Amniotic stem cell (primary cell): ENCODE measurements at regions not wholly inside any gene's neighbourhood (a gene's known extent, or its start where the extent isn't known, plus 50 kb on each side); places are given as distances from the start of the nearest gene placed in this dataset.
"Not testable (repeated sequence)": the region's sequence is repeated elsewhere in the genome, so short reads cannot be mapped to it uniquely, and the experiment has no call there.

Experiments
- DNase-seq: peaks from one replicate; lab custom pipeline; 2025; lab: John Stamatoyannopoulos, UW

- no peak for DNase-seq
Measured at GRCh38 chrX:39406799-39407198, 605.5 kb downstream of the MID1IP1 start.

GRCh38 chrX:39409246-39409917 lies 608.1 kb downstream of the MID1IP1 start:
- DNase-seq: no peak

- DNase-seq: no peak
Measured at GRCh38 chrX:39414290-39414854, 613.1 kb downstream of the MID1IP1 start.

DNA sequence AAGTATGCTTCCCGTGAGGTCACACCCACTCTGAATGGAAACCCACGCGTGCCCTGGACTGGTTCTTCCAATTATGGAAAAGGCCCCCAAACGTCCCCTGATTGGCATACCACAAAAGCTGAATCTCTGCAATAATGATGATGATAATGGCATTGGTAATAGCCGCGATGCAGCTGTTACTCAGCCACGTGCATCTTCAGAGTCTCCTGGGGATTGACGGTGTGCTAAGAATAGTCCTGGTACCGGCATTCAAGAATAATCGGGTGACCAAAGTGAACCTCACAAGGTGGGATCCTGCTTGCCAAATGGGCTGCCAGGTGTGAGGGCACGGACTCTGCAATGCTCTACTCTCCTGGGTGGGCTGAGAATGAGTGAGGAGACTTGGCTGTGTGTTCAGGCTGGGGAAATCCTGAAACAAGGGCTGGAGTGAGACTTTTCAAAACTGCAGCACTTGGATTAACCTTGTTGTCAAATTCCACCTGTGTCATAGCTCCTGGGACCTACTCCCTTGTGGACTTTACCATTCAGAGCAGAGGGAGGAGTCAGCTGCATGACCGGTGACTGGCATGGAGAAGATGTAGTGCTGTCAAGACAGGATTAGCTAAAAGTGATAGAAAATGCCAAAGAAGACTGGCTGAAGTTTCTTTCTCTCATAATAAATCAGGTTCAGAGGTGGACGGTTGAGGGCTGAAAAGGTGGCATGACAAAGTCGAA lies 615.4 kb downstream of the MID1IP1 start:
- DNase-seq: no peak

DNA sequence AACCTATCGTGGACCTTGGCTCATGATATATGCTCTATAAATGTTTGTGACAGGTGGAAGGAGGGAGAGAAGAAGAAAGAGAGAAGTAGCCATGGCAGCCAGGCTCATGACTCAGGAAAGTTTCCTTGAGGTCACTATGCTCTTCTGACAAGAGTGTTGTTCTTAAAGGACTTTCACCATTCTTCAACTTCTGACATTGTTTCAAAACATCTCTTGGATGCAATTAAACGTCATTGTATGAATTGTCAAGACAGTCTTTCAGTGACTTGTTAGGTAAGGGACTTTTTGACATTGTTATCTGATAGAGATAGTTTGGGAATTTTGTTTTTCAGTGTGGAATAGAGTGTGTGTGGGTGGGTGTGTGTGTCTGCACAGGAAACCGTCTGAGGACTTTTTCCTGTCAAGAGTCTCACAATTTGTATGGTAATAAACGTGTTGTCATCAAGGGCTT lies 617.0 kb downstream of the MID1IP1 start:
- DNase-seq: no peak

GRCh38 chrX:39418731-39419638 lies 617.7 kb downstream of the MID1IP1 start:
- DNase-seq: no peak

GRCh38 chrX:39421006-39421405 lies 619.7 kb downstream of the MID1IP1 start:
- no peak for DNase-seq

GRCh38 chrX:39425124-39425806 lies 624.0 kb downstream of the MID1IP1 start:
- no peak for DNase-seq

DNA sequence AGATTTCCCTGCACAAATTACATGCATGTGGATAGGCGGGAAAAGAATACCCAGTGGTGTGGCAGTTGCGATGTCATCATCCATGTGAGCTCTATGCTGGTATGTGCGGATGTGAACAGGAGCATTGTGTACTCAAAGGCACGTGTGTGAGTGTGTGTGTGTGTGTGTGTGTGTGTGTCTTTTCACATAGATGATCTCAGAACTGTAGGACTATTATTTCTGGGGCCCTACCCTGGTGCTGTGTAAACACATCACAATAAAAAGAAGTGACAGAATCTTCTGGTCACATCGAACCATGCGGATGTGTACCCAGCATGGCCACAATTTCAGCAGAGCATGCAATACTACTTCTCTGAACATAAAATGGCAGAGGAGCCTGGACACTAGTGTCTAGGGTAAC lies 624.8 kb downstream of the MID1IP1 start:
- no peak for DNase-seq

DNA sequence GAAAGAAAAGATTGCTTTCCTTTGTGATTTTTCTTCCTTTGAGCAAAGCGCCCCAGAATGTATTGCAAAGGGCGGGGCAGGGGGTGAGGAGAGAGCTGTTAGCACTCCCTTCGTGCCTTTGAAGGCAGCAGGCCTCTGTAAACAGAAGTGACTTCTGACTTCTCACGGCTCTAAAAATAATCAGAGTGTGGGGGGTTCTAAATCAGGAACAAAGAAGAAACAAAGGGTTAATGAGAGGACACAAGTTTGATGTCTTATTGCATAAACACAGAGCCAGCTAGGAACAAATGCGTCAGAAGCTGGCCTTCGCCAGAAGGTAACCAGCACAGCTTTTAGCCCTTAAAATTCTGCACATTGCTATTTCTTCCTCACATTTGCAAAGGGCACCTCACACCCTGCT lies 626.2 kb downstream of the MID1IP1 start:
- DNase-seq: no peak

GRCh38 chrX:39427906-39428305 lies 626.6 kb downstream of the MID1IP1 start:
- no peak for DNase-seq

DNA sequence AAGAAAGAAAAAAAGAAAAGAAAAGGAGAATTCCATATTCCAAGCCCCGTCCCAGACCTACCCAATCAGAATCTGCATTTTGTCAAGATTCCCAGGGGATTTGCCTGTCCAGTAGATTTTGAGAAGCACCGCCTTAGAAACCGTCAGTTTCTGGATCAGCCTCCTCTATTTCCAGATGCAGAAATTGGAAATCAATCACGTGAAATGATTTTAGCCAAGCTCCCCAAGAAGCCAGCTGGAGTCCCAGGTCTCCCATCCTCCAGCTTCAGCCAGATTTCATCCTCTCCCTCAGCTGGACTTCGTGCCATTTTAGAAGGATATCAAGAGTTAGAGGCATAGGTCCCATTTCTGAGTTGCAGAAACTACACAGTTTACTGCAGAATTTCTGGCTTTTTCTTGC lies 629.3 kb downstream of the MID1IP1 start:
- no peak for DNase-seq

DNA sequence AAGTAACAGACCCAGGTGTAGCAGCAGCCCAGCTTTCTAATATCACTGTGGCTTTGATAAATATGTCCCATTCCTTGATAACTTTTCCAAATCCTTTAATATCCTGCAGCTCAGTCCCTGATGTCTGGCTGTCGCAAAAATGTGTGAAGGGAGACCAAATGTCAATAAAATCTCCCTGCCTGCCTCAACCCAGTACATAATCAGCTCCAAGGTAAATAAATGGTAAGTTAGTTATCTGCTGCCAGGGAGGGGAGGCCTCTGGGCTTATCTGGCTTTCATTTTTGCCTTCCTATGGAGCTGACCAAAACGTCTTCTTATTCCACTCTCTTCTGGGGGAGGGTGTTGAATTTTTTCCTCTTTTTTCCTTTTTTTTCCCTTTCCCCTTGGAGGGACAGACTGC lies 630.6 kb downstream of the MID1IP1 start:
- no peak for DNase-seq

DNA sequence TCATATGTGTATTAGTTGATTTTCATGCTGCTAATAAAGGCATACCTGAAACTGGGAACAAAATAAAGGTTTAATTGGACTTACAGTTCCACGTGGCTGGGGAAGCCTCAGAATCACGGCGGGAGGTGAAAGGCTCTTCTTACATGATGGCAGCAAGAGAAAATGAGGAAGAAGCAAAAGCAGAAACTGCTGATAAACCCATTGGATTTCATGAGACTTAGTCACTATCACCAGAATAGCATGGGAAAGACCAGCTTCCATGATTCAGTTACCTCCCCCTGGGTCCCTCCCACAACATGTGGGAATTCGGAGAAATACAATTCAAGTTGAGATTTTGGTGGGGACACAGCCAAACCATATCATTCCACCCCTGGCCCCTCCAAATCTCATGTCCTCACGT lies 633.4 kb downstream of the MID1IP1 start:
- DNase-seq: not testable (repeated sequence)

DNA sequence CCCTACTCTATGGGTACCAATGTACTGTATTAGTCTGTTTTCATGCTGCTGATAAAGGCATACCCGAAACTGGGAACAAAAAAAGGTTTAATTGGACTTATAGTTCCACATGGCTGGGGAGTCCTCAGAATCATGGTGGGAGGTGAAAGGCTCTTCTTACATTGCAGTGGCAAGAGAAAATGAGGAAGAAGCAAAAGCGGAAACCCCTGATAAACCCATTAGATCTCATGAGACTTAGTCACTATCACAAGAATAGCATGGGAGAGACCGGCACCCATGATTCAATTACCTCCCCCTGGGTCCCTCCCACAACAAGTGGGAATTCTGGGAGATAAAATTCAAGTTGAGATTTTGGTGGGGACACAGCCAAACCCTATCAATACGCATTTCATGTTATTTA lies 635.3 kb downstream of the MID1IP1 start:
- not testable (repeated sequence) for DNase-seq

- DNase-seq: no peak
Measured at GRCh38 chrX:39437670-39438441, 636.6 kb downstream of the MID1IP1 start.

DNA sequence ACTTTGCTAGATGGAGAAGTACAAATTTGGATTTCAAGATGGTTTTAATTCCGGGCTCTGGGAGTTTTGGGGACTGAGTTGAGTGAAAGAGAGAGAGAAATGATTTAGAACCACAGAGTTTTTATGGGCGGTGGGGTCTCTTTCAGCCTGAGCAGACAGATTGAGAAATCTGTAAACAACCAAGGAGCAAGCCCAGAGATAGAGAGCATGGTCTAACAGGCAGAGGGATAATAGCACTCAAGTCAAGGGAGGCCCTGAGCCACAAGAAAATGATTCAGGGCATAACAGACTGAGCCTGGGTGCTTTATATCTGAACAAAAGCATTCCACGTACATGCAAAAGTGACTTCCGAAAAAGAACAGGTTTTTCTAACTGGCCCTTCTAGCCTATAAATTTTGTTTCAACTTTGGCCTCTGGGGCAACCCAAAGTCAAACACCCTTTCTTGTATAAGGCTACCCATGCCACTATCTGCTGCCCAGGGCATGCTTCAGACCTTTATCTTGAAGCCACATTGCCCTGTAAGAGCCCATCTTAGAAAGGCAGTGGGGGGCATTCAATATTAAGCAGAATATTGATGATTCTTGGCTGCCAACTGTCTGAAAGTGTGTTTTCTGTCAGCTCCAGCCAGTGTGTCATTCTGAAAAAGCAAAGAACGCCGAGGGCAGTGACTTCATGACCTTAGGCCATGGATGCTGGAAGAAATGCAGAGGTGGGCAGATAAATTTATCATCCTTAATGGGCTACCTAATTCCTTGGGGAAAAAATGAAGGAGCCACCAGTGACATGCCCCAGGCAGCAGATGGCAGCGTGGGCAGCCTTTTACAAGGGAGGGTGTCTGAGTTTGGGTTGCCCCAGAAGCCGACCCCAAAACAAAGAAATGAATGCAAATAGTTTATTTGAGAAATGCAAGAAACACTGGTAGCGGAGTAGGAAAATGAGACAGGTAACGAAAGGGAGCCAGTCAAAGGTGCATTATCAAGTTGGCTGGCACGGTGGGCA lies 637.6 kb downstream of the MID1IP1 start:
- DNase-seq: no peak

- DNase-seq: no peak
Measured at GRCh38 chrX:39439906-39440798, 638.9 kb downstream of the MID1IP1 start.
